Liver (tissue), 8 donors: ENCODE measurements at regions not wholly inside any gene's neighbourhood (a gene's known extent, or its start where the extent isn't known, plus 50 kb on each side); places are given as distances from the start of the nearest gene placed in this dataset.

Experiments used
- DNase-seq: peaks from one replicate; pipeline ENCODE4 v3.0.0-alpha.2; 2017; ENCODE audit warnings: low spot score
- H3K27ac ChIP-seq, 2 donors: one replicate each; pipeline ENCODE4 v1.7.0; 2013; ENCODE audit warnings: inconsistent platforms in 2 of 2, low read length in 2 of 2, control low read depth in 1 of 2, low read depth in 1 of 2, mild to moderate bottlenecking in 1 of 2
- H3K27me3 ChIP-seq, 4 donors: one replicate each; pipeline versions ENCODE4 v1.6.1 to v1.7.0; 2013; ENCODE audit warnings: low read length in 3 of 4, inconsistent platforms in 1 of 4, mild to moderate bottlenecking in 1 of 4, moderate library complexity in 1 of 4; ENCODE audit not compliant: control insufficient read depth in 4 of 4, insufficient read depth in 4 of 4
- H3K36me3 ChIP-seq, 4 donors: one replicate each; pipeline versions ENCODE4 v1.6.1 to v1.7.0; 2013; ENCODE audit warnings: low read length in 3 of 4, mild to moderate bottlenecking in 3 of 4, low read depth in 1 of 4, moderate library complexity in 1 of 4; ENCODE audit not compliant: control insufficient read depth in 4 of 4, insufficient read depth in 3 of 4
- H3K4me1 ChIP-seq, 4 donors: one replicate each; pipeline versions ENCODE4 v1.6.1 to v1.7.0; 2013; ENCODE audit warnings: low read length in 3 of 4, mild to moderate bottlenecking in 3 of 4, moderate library complexity in 1 of 4; ENCODE audit not compliant: control insufficient read depth in 4 of 4, insufficient read depth in 4 of 4
- H3K4me3 ChIP-seq, 3 donors: one replicate each; pipeline versions ENCODE4 v1.6.1 to v1.7.0; 2013; ENCODE audit warnings: low read length in 3 of 3, control low read depth in 1 of 3, low read depth in 1 of 3, mild to moderate bottlenecking in 1 of 3
- H3K9ac ChIP-seq, 2 donors: one replicate each; pipeline ENCODE4 v1.7.0; 2013; ENCODE audit warnings: low read length in 2 of 2, mild to moderate bottlenecking in 2 of 2, moderate library complexity in 2 of 2, control low read depth in 1 of 2, low read depth in 1 of 2
- H3K9me3 ChIP-seq, 4 donors: one replicate each; pipeline versions ENCODE4 v1.6.1 to v1.7.0; 2013; ENCODE audit warnings: low read length in 3 of 4; ENCODE audit not compliant: control insufficient read depth in 4 of 4
- ATF3 ChIP-seq: IDR thresholded peaks from 2 replicates; pipeline ENCODE4 v1.6.1; 2016; ENCODE audit warnings: antibody characterized with exemption
- CTCF ChIP-seq: fragments of 150-350 bp; IDR thresholded peaks from 2 replicates; pipeline ENCODE4 v1.5.1; 2017; ENCODE audit warnings: improper control_type of control experiment, low read depth, low read length; ENCODE audit not compliant: missing input control
- EGR1 ChIP-seq, 2 donors: IDR thresholded peaks; 2 replicates each; pipeline ENCODE4 v1.6.1; 2016 to 2018; ENCODE audit warnings: antibody characterized with exemption in 2 of 2, low read depth in 2 of 2
- FOXA1 ChIP-seq: IDR thresholded peaks from 2 replicates; pipeline ENCODE4 v1.6.1; 2016; ENCODE audit warnings: antibody characterized with exemption
- FOXA2 ChIP-seq: IDR thresholded peaks from 2 replicates; pipeline ENCODE4 v1.6.1; 2016; ENCODE audit warnings: antibody characterized with exemption
- GABPA ChIP-seq, 2 donors: IDR thresholded peaks in 1 of 2; conservative IDR thresholded peaks in 1 of 2; 2 replicates each; pipeline ENCODE4 v1.6.1; 2016; ENCODE audit warnings: antibody characterized with exemption in 2 of 2, mild to moderate bottlenecking in 1 of 2, moderate library complexity in 1 of 2
- HNF4A ChIP-seq, 2 donors: conservative IDR thresholded peaks; 2 replicates each; pipeline ENCODE4 v1.6.1; 2016; ENCODE audit warnings: antibody characterized with exemption in 2 of 2, mild to moderate bottlenecking in 2 of 2
- HNF4G ChIP-seq: IDR thresholded peaks from 2 replicates; pipeline ENCODE4 v1.6.1; 2016; ENCODE audit warnings: antibody characterized with exemption
- JUND ChIP-seq, 2 donors: IDR thresholded peaks; 2 replicates each; pipeline ENCODE4 v1.6.1; 2016; ENCODE audit warnings: antibody characterized with exemption in 2 of 2
- NR2F2 ChIP-seq: IDR thresholded peaks from 2 replicates; pipeline ENCODE4 v1.6.1; 2016; ENCODE audit warnings: antibody characterized with exemption
- RAD21 ChIP-seq, 2 donors: IDR thresholded peaks; 2 replicates each; pipeline ENCODE4 v1.6.1; 2016; ENCODE audit warnings: antibody characterized with exemption in 2 of 2, mild to moderate bottlenecking in 2 of 2
- REST ChIP-seq: IDR thresholded peaks from 2 replicates; pipeline ENCODE4 v1.6.1; 2016; ENCODE audit warnings: antibody characterized with exemption, mild to moderate bottlenecking
- RXRA ChIP-seq, 2 donors: IDR thresholded peaks; 2 replicates each; pipeline ENCODE4 v1.6.1; 2017 to 2018; ENCODE audit warnings: antibody characterized with exemption in 2 of 2, mild to moderate bottlenecking in 1 of 2
- SP1 ChIP-seq: IDR thresholded peaks from 2 replicates; pipeline ENCODE4 v1.6.1; 2018; ENCODE audit warnings: antibody characterized with exemption, mild to moderate bottlenecking
- TAF1 ChIP-seq: conservative IDR thresholded peaks from 2 replicates; pipeline ENCODE4 v1.6.1; 2016; ENCODE audit warnings: antibody characterized with exemption, mild to moderate bottlenecking
- YY1 ChIP-seq: IDR thresholded peaks from 2 replicates; pipeline ENCODE4 v1.6.1; 2016; ENCODE audit warnings: antibody characterized with exemption, mild to moderate bottlenecking
- ZBTB33 ChIP-seq: IDR thresholded peaks from 2 replicates; pipeline ENCODE4 v1.6.1; 2016; ENCODE audit warnings: antibody characterized with exemption
- WGBS: extraction: QIAGEN DNeasy Blood & Tissue Kit; methylation state at CpG from one replicate; pipeline ENCODE4 v1.1.7; 2013; 5-methylcytosine and 5-hydroxymethylcytosine counted together
- donor health status: healthy.
- donor health status: healthy.
- donor health status: healthy.
- donor health status: healthy.
- donor health status: healthy.

GRCh38 chr4:138864961-138865720 is 150.4 kb upstream of the NOCT start:
- H3K9me3 ChIP-seq: no peaks in the 10 kb centered on the region
- H3K27ac ChIP-seq: no peak overlapping the region
- DNase-seq: no peak
- no peaks in the 10 kb centered on the region for H3K36me3 ChIP-seq
- TF ChIP-seq GABPA (IDR thresholded peaks at IDR 0.05 in 1 of 2, conservative IDR thresholded peaks at IDR 0.05 in 1 of 2): no peak
- H3K27me3 ChIP-seq: no peaks in the 10 kb centered on the region
- WGBS: 25% methylated on average over 10 of the region's 10 CpGs
- H3K9ac ChIP-seq: no peak overlapping the region
- H3K4me1 ChIP-seq: no peaks in the 10 kb centered on the region
- no peak overlapping the region for H3K4me3 ChIP-seq

- Histone ChIP-seq H3K9ac (no peak overlapping the region), H3K36me3 (no peaks in the 10 kb centered on the region), H3K4me1 (no peaks in the 10 kb centered on the region), H3K27me3 (no peaks in the 10 kb centered on the region), H3K4me3 (no peak overlapping the region), H3K9me3 (no peaks in the 10 kb centered on the region), H3K27ac (no peak overlapping the region)
- 63% methylated on average over 4 of the region's 4 CpGs for WGBS
- TF ChIP-seq CTCF (no peak), FOXA1 (no peak)
- no peak for DNase-seq
Measured at GRCh38 chr4:138863160-138863559, 152.4 kb upstream of the NOCT start.

- DNase-seq: no peak
- Histone ChIP-seq H3K9me3 (no peaks in the 10 kb centered on the region), H3K36me3 (no peaks in the 10 kb centered on the region), H3K9ac (no peak overlapping the region), H3K27ac (no peak overlapping the region), H3K27me3 (peaks cover 0 to 2% (median 0%) of the 10 kb centered on the region in 4 donors), H3K4me1 (no peaks in the 10 kb centered on the region), H3K4me3 (no peak overlapping the region)
- 70% methylated on average over 5 of the region's 5 CpGs for WGBS
- TF ChIP-seq FOXA2 (no peak), HNF4A (conservative IDR thresholded peaks at IDR 0.05) (no peak), EGR1 (IDR thresholded peaks at IDR 0.05; ENCODE audit: low read depth in 2 of 2) (no peak), JUND (IDR thresholded peaks at IDR 0.05) (no peak), RXRA (IDR thresholded peaks at IDR 0.05) (no peak), TAF1 (no peak), RAD21 (IDR thresholded peaks at IDR 0.05) (no peak), HNF4G (no peak), FOXA1 (no peak), SP1 (no peak), ZBTB33 (no peak), REST (no peak), GABPA (IDR thresholded peaks at IDR 0.05 in 1 of 2, conservative IDR thresholded peaks at IDR 0.05 in 1 of 2) (no peak), CTCF (no peak), ATF3 (no peak), YY1 (no peak), NR2F2 (no peak)
Measured at GRCh38 chr4:138861135-138861534, 154.4 kb upstream of the NOCT start.
